ENCODE measurements at regions not wholly inside any gene's neighbourhood (a gene's known extent, or its start where the extent isn't known, plus 50 kb on each side); places are given as distances from the start of the nearest gene placed in this dataset.

DNA sequence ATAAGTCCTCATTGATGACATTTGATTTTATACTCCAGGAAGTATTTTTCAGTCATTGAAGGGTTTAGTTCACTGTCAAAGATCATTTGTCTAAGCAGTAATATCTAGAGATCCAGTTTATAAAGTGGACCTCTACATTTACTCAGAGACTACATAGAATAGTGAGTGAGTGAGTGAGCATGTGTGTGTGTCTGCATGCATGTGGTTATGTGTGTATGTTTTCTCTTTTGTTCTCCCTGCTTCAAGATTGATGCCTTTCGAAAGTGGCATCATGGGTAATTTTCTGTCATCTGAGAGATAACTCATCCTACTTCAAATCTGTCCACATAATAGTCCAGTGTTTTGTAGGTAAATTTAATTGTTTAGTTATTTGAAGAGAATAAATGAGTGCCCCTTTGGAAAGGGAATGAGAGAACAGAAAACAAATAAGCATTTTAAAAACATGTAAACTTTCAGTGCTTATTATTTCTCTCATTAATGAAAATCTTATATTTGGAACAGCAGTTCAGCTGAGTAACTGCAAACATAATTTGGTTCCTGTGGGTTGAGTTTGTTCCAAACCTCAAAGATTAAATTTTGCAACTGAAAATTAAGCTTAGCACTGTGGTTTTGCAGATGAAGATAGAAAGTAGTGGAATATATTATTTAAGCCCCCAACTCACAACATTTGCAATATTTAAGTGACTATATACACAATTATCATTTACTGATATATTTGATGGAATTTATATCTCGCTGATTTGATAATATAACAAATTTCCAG, 1295.1 kb upstream of the C9orf72 start:
- no peak for DNase-seq

DNA sequence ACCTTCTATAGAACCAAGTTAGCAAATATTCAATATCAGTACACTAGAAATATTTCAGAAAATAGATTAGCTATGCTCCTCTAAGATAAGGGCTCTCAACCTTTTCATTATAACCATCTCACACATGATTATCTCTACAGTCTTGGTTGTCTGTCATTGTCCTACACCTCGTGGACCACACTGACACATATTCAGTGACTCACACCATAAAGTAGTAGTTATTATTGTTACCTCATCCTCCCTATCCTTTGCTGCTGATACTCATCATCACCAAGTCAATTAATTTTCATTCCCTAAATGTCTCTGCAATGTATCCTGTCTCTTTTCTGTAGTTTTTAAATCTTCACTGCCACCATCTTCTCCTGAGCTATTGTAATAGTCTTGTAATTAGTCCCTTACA, 1309.2 kb upstream of the C9orf72 start:
- DNase-seq = no peak

DNA sequence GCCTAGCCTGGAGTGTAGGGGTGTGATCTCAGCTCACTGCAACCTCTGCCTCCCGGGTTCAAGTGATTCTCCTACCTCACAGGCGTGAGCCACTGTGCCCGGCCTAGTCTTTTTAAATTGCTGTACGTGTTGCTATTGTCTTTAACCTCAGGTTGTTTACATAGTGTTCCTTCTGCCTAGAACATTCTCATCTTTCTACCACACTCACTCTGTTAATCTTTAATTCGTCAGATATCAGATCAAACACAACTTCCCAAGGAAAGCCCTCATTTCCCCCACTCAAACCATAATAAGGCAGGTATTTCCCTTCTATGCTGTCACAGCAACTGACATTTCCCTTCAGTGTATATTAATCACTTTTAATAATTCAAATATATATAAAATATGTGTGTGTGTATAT, 1310.0 kb upstream of the C9orf72 start:
- DNase-seq = no peak

DNA sequence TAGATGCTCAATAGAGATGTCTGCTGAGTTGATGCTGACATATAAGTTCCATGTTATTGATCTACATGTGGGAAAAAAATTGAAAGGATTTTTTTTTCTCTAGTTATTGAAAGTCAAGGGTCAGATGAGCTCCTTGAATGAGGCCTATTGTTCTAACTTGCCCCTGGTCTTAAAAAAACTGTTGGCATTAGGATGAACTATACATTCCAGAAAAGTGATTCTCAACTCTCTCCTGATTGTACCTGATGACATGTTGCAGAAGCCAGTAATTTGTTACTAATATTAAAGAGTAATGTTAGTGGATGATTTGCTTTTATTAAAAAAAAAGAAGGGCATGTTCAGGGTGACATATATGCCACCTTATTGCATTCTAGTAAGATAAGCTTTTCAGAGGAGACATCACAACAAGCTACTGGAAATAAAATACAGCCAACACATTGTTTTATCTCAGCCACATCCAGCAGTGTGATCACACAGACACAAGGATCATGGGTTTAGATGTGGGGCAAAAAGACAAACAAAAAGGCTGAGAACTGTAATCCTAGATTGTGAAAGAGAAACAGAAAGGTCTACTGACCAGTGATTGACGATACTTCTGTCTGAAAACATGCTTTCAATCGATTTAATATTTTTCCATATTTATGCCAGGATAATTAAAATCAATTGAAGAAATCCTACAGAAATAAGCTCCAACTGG, 1314.1 kb upstream of the C9orf72 start:
- no peak for DNase-seq

DNA sequence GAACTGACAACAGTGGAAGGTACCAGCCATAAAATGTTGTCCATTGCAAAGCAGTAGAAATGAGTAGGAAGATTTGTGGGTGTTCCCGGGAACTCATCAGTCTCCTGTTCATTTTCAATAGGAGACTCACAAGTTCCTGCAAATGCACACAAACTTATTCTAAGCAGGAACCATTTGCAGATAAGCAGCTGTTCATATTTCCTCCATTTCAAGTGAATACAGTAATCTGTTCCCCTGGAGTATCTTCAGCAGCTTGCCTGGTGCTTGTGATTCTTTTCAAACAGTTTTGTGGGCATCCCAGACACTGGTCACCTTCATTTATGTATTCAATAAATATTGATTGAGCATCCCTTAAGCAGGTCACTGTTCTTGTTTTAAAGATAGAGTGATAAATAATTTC, 1315.5 kb upstream of the C9orf72 start:
- no peak for DNase-seq

DNA sequence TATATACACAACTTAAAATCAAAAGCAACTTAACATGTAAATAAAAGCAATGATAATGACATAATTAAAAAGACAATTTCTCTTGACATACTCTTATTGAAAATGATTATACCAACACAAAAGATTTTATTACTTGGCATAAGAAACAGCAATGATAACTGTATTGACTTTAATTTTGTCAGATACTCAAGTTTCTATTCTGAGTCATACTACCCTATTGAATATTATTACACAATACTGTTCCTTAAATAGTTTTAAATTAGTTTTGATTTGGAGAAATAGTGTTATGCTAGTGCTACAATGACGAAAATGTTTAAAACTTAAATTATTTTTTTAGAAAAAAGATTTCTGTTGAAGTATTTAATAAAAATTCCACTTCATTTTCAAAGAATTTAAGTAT, 1319.3 kb upstream of the C9orf72 start:
- DNase-seq = no peak

DNA sequence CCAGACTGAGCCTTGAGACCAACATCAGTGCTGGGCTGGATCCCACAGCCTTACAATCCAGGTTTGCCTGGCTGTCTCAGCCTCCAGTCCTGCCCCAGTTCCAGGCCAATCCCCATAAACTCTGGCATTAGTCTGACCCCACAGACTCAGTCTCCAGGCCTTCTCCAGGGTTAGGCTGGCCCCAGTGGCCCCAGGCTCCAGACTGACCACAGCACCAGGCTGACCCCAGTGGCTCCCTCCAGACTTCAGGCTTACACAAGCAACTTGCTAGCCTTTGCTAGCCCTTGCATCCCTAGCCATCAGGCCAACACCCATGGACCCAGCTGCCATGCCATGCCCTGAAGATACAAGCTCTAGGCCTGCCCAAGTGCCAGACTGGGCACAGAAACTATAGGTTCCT, 1326.0 kb upstream of the C9orf72 start:
- DNase-seq = no peak

DNA sequence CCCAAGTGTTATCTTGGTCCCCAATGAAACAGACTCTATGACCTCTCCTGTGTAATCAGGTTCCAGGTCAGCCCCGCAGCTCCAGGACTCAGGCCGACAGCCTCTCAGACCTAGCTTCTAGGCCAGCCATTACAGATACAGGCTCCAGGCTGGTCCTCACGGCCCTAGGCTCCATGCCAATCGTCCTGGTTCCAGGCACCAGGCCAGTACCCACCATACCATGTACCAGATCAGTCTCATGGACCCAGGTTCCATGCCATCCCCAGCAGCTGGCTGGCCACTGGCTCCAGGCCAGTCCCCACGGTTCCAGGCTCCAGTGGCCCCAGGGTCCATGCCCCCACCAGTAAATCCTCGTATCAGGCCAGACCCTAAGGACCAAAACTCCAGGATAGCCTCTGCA, 1326.6 kb upstream of the C9orf72 start:
- DNase-seq = no peak

DNA sequence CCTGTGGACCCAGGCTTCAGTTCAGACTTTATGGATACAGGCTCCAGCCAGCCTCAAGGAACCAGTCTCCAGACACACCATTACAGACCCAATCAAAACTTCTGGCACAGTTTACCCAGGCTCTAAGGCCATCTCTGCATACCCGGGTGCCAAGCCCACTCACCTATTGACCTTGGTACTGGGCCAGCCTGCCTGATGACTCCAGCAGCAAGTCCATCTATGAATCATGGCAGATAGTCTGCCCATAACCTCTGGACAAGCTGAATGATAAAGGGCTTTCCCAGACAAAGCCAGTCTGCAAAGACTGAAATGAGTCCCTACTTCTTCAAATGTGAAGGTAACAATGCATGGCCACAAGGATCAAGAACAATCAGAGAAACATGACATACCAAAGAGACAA, 1327.1 kb upstream of the C9orf72 start:
- no peak for DNase-seq

DNA sequence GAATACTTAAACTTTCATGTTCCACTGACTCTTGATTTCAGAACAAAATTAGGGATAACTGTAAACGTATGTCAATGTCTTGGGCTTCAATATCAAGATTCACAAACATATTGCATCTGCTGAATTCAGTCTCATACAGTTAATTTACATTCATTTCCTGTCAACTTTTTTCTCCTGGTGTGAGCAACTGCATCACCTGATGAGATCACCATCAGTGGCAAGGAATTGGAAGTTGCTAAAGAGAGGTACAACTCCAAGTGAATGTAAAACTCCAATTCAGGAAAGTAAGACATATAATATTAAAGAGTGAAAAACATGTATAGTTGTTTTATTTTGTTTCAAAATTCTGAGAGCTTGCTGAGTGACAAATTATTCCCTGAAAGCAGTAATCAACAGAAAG, 1336.2 kb upstream of the C9orf72 start:
- no peak for DNase-seq

DNA sequence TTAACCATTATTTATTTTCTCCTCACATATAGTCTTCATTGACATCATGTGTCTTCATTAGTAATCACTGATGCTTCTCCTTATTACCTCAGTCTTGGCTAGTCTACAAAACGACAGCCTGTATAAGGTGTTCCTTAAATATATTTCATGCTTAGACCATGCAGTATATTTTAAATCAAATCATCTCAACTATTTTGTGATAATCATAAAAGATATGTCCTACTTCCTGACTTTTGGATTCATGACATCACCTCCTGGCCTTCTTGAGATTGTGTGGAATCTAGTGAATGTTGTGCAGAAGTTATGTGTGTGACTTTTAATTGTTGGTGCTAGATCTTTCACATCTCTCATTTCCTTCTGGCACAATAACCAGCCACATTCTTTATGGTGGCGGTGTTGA, 1339.3 kb upstream of the C9orf72 start:
- DNase-seq = no peak

DNA sequence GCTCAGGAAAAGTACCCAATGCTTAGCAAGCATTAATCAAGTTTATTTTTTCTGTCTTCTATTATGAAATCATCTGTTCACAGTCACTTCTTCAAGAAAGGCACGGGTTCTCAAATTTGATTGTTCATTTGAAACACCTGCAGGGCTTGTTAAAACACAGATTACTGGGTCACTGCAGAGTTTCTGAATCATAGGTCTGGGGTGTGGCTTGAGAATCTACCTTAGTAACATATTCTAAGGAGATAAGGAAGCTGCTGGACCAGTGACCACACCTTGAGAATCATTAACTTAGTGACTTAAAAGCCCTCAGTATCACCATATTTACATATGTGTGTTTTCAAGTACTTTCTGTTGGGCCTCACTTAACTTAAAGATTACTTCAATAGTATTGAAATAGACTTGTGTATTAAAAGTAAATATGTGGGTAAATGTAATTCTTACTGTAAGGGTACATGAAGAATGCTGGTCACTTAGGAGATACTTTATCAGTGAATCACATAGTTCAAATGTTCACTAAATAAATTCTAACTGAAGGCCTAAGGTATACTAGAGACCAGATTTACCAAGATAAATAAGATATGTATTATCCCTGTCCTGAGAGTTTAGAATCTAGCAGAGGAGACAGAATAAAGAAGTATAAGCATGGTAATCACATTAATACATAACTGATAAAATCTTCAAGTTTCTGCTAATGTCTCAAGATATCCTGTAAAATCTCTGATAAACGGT, 1342.1 kb upstream of the C9orf72 start:
- DNase-seq = no peak

DNA sequence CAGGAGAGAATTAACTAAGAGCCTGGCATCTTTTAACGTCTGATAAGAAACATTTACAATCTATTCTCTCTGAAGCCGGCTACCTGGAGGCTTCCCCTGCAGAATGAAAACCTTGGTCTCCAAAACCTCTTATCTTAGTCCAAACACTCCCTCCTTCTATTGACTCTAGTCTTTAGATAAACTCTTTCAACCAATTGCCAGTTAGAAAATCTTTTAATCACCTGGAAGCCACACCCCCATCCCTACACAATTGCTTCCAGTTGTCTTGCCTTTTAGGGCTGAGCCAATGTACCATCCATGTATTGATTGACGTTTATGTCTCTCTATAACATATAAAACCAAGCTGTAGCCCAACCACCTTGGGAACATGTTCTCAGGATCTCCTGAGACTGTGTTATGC, 1343.1 kb upstream of the C9orf72 start:
- no peak for DNase-seq

DNA sequence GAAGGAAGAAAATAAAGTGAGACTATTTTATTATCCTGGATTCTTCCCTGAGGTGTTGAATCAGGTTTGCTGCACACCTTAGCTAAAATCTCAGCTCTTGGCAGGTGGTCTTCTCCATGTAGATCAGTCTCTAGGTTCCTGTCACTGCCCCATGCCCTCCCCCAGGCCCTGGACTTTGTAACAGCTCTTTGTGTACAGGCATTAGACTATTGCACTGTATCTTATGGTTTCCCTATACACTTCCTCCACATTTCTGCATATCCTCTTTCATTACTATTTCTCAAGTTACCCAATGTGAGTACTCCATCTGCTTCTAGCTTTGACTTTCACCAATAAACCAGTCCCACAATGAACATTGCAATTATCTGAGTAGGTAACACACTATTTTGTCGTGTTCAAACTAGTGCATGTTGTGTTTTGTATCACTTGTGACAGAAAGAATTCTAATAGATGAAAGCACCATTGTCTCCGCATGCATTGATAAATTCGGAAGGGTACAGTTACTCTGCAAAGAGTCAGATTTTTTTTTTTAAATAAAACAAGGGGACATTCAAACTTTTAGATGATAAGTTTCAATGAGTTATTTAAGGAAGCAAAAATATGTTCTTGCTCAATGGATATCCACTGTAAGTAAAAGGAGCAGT, 1348.7 kb upstream of the C9orf72 start:
- no peak for DNase-seq

DNA sequence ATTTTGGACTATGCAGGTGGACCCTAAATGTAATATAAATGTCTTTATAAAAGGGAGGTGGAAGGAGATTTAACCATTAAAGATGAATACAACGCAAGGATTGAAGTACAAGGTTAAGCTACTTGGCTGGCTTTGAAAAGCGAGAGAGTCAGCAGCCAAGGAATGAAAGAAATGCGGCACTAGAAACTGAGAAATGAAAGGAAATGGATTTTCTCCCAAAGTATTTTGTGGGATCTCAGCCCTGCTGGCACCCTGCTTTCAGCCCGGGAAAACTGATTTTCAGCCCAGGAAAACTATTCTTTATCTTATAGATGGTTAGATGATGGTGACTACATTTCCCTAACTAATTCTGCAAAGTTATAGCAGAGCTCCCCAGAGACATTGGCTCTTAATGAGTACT, 1349.6 kb upstream of the C9orf72 start:
- no peak for DNase-seq

DNA sequence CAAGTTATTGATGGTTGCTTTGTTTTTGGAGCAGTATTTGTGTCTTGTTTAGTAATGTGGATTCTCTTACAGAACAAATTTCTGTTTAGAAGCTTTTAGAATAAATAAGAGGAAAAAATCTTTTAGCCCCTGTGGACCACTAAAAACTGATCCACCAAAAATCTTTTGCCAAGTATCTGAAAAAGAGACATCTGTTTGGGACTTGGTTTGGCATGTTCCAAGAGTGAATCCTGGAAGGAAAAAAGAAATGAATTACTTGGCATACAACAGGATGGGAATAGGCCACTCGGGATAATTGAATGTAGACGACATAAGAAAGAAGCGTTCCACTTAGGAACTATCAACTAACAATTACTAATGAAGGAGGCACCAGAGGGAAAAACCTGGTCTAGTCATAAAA, 1350.1 kb upstream of the C9orf72 start:
- DNase-seq = no peak

DNA sequence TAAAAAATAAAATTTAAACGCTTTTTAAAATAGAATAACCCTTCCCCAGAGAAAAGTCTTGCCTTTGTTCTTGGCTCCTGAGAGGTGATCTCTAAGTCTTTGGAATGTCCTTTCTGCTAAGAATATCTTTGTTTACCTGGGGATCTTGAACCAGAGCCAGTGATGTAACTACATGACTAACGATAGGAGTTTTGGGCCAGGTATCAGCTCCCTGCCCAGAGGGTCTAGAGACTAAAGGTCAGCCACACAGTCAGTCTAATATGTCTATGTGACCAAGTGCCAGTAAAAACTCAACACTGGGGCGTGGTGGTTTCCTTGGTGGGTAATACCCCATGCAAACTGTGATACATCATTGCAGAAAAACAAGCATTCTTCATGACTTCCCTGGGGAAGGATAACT, 1351.9 kb upstream of the C9orf72 start:
- DNase-seq = no peak

DNA sequence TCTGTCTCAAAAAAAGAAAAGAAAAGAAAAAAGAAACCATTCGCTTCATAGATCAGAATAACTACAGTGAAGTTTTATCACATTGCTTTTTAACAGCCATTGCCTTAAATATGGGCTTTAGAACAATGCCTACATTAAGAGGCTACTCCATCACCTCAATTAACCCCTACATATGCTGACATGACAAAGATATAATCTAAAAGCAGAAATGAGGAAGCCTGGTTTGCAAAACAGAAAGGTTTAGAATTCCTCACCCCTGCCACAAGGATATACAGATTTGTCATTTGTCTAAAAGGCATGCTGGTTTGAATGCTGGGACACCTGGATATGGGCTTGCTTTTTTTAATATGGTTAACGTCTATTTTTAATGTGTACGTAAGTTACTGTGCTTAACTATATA, 1353.0 kb upstream of the C9orf72 start:
- no peak for DNase-seq

DNA sequence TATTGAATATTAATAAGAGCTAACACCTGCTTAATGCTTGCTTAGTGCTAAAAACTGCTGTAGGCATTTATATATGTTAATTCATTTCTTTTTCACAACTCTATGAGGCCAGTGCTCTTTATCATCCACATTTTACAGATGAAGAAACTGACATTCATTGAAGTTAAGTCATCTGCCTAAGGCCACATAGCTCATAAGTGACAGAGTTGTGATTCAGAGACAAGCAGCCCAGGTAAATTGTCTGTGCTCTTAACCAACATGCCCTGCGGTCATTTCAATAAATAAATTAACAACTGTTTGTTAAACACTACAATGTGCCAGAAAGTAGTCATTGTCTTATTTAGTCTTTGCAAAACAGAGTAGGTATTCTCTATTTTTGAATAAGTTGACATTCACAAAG, 1354.4 kb upstream of the C9orf72 start:
- DNase-seq = no peak

DNA sequence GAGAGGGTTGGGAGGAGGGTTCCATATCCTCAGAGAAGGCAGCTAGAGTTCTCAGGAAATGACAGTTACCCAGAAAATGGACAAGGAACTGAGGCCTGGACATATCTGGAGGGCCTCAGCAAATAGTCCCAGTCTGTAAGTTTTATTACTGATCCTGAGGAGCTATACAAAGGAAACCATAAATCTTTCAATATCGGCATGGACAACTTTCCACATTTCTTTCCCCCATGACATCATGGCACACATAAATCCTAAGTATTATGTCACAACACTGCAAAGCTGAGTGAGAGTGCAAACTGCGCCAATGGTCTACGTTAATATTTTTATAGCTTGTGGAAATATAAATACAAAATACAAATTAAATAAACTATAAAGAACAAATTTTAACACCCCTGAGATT, 1356.2 kb upstream of the C9orf72 start:
- DNase-seq = no peak

DNA sequence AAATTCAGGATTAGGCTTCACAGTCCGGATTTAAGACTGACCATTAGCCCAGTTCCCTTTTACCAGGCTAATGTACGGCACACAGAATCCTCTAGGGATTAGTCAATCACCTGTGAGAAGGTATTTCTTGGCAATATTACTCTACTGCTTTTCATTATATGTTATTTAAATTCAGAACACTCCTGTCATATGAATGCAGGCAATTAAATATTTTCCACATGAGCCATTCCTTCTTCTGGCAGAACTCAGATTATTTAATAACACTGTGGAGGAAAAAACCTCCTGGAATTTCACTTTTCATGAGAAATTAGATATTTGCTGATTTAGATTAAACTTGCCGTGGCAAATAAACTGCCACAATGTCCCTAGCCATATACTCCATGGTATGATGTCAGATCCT, 1357.5 kb upstream of the C9orf72 start:
- no peak for DNase-seq

DNA sequence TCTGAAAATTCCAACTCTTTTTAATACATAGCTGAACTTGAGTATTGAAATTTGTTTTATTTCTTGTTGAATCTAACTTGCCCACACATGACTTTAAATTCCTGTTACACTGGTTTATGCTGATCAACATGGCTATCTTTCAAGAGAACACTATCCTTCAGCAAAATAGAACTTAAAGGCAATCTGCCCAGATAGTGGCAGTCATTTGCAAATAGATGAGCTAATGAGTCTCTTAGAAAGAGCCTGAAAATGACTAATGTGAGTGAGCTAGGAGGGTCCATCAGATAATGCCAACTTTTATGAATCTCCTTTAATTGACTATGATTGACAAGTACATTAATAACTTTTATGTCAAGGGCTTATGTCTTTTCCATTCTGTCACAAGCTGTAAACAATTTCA, 1360.8 kb upstream of the C9orf72 start:
- DNase-seq = no peak

DNA sequence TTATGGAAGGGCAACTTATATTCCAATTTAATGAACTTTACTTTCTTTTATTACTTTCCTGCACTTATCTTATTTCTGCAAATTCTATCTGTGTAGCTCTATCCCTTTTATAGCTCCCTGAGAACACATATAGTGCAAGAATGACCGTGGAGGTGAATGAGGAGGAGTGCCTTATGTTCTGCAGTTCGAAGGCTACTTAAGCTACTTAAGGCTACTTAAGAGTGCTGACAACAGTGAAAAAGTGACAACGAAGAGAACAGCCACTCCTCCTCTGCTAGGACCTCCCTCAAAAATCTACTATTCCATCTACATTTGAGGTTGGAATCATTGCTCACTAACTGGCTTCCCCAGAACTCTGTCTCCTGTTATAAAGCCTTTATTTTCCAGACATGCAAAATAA, 1365.7 kb upstream of the C9orf72 start:
- no peak for DNase-seq

DNA sequence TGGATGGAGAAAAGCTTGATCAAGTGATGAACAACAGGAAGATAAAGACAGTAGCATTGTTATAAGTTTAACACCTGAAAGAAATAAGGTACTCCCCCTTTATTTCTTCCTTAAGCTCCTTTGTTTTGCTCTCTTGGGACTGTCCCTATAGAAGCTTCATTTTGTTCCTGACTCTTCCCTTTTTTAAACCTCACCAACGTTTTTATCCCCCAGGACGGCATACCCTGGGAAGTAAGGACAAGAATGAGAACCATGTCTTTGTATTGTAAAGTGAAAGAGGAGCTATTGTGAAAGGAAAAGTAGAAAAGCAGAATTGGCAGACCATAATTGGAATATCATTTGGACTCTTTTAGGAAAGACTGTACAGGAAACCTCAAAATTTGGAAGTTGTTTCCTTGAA, 1368.6 kb upstream of the C9orf72 start:
- no peak for DNase-seq
